ENCODE measurements at regions not wholly inside any gene's neighbourhood (a gene's known extent, or its start where the extent isn't known, plus 50 kb on each side); places are given as distances from the start of the nearest gene placed in this dataset.

DNA sequence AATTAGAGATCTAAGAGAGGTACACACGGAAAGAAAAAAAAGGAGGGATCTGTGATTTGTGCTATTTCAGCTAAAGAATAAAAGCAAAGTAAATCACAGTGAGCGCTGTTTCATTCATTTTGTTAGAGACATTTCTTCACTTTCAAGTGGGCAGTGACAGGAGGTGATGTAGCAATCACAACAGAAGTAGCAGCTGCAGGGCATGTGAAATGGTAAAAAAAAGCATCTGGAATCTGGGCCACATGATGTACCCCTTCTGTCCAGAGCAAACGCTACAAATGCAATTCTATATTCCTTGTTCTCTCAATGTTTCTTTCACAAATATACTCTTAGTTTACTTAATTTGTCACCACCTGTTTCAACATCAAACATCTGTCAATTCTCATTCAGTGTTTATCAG is 786.5 kb downstream of the LRRIQ3 start:
- TF ChIP-seq, protein P1, sequence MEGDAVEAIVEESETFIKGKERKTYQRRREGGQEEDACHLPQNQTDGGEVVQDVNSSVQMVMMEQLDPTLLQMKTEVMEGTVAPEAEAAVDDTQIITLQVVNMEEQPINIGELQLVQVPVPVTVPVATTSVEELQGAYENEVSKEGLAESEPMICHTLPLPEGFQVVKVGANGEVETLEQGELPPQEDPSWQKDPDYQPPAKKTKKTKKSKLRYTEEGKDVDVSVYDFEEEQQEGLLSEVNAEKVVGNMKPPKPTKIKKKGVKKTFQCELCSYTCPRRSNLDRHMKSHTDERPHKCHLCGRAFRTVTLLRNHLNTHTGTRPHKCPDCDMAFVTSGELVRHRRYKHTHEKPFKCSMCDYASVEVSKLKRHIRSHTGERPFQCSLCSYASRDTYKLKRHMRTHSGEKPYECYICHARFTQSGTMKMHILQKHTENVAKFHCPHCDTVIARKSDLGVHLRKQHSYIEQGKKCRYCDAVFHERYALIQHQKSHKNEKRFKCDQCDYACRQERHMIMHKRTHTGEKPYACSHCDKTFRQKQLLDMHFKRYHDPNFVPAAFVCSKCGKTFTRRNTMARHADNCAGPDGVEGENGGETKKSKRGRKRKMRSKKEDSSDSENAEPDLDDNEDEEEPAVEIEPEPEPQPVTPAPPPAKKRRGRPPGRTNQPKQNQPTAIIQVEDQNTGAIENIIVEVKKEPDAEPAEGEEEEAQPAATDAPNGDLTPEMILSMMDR (IDR thresholded peaks at IDR 0.05): no peak
- no peaks in the 10 kb centered on the region for H3K4me1 Mint-ChIP-seq
- H3K27ac Mint-ChIP-seq: no peak overlapping the region
- peaks cover 3% of the 10 kb centered on the region for H3K9me3 Mint-ChIP-seq
- DNase-seq: no peak
- H3K27me3 Mint-ChIP-seq (ENCODE audit: low read depth, poor library complexity): no peaks in the 10 kb centered on the region
- H3K4me3 Mint-ChIP-seq: no peak overlapping the region
- H3K36me3 Mint-ChIP-seq (ENCODE audit: low read depth): no peaks in the 10 kb centered on the region

DNA sequence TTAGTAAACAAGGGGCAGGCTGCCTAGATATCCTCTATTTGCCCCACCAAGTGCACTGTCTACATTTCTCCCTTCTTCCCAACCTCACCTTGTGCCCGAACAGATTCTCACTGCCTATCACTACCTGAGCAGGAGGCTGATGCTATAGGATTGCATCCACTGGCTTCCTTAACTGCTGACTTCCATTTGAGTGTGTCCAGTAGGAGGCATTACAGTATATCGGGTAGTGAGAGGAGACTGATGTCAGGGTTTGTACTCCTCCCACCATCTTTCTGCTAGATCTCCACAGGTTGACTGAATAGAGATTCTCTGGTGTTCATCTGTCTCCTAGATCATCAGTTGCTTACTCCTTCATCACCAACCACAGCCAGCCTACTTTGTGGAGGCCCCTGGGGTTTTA is 796.3 kb downstream of the LRRIQ3 start:
- H3K4me1 Mint-ChIP-seq: no peaks in the 10 kb centered on the region
- H3K27me3 Mint-ChIP-seq (ENCODE audit: low read depth, poor library complexity): no peaks in the 10 kb centered on the region
- no peak overlapping the region for H3K27ac Mint-ChIP-seq
- TF ChIP-seq, protein P1 (IDR thresholded peaks at IDR 0.05): no peak
- no peak overlapping the region for H3K4me3 Mint-ChIP-seq
- DNase-seq: no peak
- no peaks in the 10 kb centered on the region for H3K9me3 Mint-ChIP-seq
- no peaks in the 10 kb centered on the region for H3K36me3 Mint-ChIP-seq (ENCODE audit: low read depth)

DNA sequence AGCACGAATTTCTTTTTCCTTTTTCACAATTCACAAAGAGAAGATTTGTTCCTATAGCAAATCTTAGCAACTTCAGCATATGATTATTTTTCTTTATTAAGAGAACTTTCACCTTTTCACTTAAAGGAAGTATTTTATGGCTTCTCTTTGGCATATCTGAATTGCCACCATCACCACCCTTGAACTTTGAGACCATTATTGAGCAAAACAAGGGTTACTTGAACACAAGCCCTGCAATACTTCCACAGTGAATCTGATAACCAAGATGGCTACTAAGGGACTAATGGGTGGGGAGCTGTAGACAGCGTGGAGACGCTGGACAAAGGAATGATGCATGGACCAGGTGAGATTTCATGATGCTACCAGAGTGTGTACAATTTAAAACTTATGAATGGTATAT is 815.0 kb downstream of the LRRIQ3 start:
- Mint-ChIP-seq H3K9me3 (no peaks in the 10 kb centered on the region), H3K27me3 (ENCODE audit: low read depth, poor library complexity) (peaks cover 4% of the 10 kb centered on the region), H3K36me3 (ENCODE audit: low read depth) (no peaks in the 10 kb centered on the region), H3K27ac (no peak overlapping the region), H3K4me1 (no peaks in the 10 kb centered on the region), H3K4me3 (no peak overlapping the region)
- DNase-seq: no peak
- TF ChIP-seq, protein P1 (IDR thresholded peaks at IDR 0.05): no peak

DNA sequence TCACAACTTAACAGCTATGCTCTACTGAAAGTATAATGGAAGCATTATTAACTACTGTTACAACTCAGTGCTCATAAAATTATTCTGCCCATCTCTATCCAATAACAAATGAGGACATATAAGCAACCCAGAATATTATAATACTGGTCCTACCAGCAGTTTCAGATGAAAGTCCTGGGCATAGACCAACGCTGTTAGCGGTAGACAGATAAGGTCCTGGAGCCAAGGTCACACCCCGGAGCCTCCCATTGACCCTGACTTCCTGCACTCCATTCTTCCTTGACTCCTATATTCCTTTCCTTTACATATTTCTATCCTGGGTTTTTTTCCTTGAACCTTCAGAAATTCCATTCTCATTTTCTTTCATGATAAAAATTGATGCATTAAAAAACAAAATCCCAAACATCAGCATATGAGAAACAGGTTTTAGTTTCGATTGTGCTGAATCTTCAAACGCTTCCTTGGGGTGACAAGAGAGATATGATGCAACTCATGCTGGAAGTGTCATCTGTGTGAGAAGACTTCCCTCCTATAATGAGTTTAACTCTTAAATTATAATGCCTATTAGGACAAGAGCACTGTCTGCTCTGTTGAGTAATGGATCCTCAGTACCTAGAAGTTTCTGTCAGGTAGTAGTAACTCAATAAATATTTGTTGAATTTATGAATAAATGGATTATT is 831.1 kb downstream of the LRRIQ3 start:
- H3K36me3 Mint-ChIP-seq (ENCODE audit: low read depth): no peaks in the 10 kb centered on the region
- DNase-seq: no peak
- H3K27me3 Mint-ChIP-seq (ENCODE audit: low read depth, poor library complexity): no peaks in the 10 kb centered on the region
- TF ChIP-seq, protein P1 (IDR thresholded peaks at IDR 0.05): no peak
- H3K4me1 Mint-ChIP-seq: no peaks in the 10 kb centered on the region
- no peak overlapping the region for H3K27ac Mint-ChIP-seq
- no peaks in the 10 kb centered on the region for H3K9me3 Mint-ChIP-seq
- H3K4me3 Mint-ChIP-seq: no peak overlapping the region

DNA sequence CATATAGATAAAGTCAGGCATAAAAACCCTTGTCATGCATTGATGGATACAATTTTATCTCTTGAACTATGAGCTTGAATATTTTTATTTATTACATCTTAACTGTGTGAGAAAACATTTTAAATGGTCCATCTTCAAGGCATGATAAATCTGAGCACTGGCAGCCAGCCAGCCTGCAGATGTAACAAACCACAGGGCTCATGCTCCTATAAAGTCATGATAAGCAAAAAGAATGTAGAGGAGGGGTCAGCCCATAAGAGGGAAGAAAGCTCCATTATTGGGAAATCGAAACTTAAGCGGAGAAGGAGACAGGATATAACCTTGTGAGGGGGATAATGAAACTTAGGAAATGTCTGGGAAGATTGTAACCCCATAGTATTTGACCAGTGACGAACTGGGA is 839.0 kb downstream of the LRRIQ3 start:
- Mint-ChIP-seq H3K27me3 (ENCODE audit: low read depth, poor library complexity) (no peaks in the 10 kb centered on the region), H3K4me1 (no peaks in the 10 kb centered on the region), H3K4me3 (no peak overlapping the region), H3K9me3 (no peaks in the 10 kb centered on the region), H3K27ac (no peak overlapping the region), H3K36me3 (ENCODE audit: low read depth) (no peaks in the 10 kb centered on the region)
- TF ChIP-seq, protein P1 (IDR thresholded peaks at IDR 0.05): no peak
- DNase-seq: no peak

DNA sequence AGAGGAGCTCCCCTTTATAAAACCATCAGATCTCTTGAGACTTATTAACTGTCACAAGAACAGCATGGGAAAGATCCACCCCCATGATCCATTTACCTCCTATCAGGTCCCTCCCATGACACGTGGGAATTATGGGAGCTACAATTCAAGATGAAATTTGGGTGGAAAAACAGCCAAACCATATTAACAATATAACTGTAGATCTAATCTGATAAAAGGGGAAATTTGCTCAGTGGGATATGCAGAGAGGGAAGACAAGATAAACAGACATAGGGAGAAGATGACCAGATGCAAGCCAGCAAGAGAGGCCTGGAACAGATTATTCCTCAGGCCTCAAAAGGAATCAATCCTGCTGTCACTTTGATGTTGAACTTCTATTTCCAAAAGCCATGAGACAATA is 841.5 kb downstream of the LRRIQ3 start:
- Mint-ChIP-seq H3K27ac (no peak overlapping the region), H3K4me1 (no peaks in the 10 kb centered on the region), H3K27me3 (ENCODE audit: low read depth, poor library complexity) (no peaks in the 10 kb centered on the region), H3K9me3 (no peaks in the 10 kb centered on the region), H3K36me3 (ENCODE audit: low read depth) (no peaks in the 10 kb centered on the region), H3K4me3 (no peak overlapping the region)
- TF ChIP-seq, protein P1 (IDR thresholded peaks at IDR 0.05): no peak
- DNase-seq: no peak

Data from nephron progenitor cell (in vitro differentiated cells).